HEK293 (cell line): ENCODE measurements at regions not wholly inside any gene's neighbourhood (a gene's known extent, or its start where the extent isn't known, plus 50 kb on each side); places are given as distances from the start of the nearest gene placed in this dataset.

Experiments
- CTCF ChIA-PET: fragments of 350-600 bp; formaldehyde crosslinking; extraction: SDS; loops from one replicate; lab custom pipeline; 2021; ENCODE audit warnings: antibody characterized with exemption; lab: Yijun Ruan, JAX
- POLR2A ChIA-PET: fragments of 300-600 bp; formaldehyde crosslinking; extraction: SDS; loops from one replicate; lab custom pipeline; 2020; ENCODE audit warnings: antibody characterized with exemption, inconsistent platforms; lab: Yijun Ruan, JAX
- H3K27ac ChIP-seq: fragments of 200-500 bp; sonication (Bioruptor generic); 2 replicates; pipeline ENCODE4 v1.5.1; 2014; ENCODE audit warnings: low read depth, low read length, control low read depth, inconsistent platforms; ENCODE audit errors: extremely low read depth
- H3K36me3 ChIP-seq, 2 experiments: fragments of 200-500 bp in 1 of 2; sonication (Bioruptor generic) in 1 of 2; 1 replicate in 1 of 2; 2 replicates in 1 of 2; pipeline ENCODE4 v1.5.1; 2014 to 2017; ENCODE audit warnings: inconsistent platforms in 2 of 2, low read length in 2 of 2; ENCODE audit not compliant: control insufficient read depth in 2 of 2, insufficient read depth in 1 of 2
- H3K4me1 ChIP-seq: fragments of 200-500 bp; sonication (Bioruptor generic); 2 replicates; pipeline ENCODE4 v1.5.1; 2014; ENCODE audit warnings: mild to moderate bottlenecking, low read length, inconsistent platforms; ENCODE audit not compliant: control insufficient read depth, insufficient read depth
- H3K4me3 ChIP-seq: 2 replicates; pipeline ENCODE4 v1.5.1; 2011; ENCODE audit warnings: low read depth, mild to moderate bottlenecking, control low read depth, low read length, moderate library complexity
- H3K9me3 ChIP-seq: fragments of 200-500 bp; sonication (Bioruptor generic); 2 replicates; pipeline ENCODE4 v1.5.1; 2014; ENCODE audit warnings: low read depth, low read length, inconsistent platforms; ENCODE audit not compliant: control insufficient read depth, insufficient read depth
- INSM2 ChIP-seq: fragments of 450-650 bp; formaldehyde crosslinking; IDR thresholded peaks from 2 replicates; pipeline ENCODE4 v1.5.1; 2016; ENCODE audit warnings: missing biosample characterization, missing genetic modification characterization
- KLF17 ChIP-seq: fragments of 450-650 bp; formaldehyde crosslinking; IDR thresholded peaks from 2 replicates; pipeline ENCODE4 v1.5.1; 2016; ENCODE audit warnings: missing biosample characterization, missing genetic modification characterization
- KLF8 ChIP-seq: fragments of 450-650 bp; formaldehyde crosslinking; IDR thresholded peaks from 2 replicates; pipeline ENCODE4 v1.5.1; 2016; ENCODE audit warnings: missing biosample characterization, missing genetic modification characterization
- MEIS1 ChIP-seq: sonication (generic); formaldehyde crosslinking; IDR thresholded peaks from 2 replicates; pipeline ENCODE4 v1.8.1; 2022; ENCODE audit warnings: missing genetic modification reagents, mild to moderate bottlenecking, borderline replicate concordance
- MZF1 ChIP-seq: fragments of 450-650 bp; formaldehyde crosslinking; IDR thresholded peaks from 2 replicates; pipeline ENCODE4 v1.5.1; 2017; ENCODE audit warnings: missing biosample characterization, missing genetic modification characterization, borderline replicate concordance
- SCRT1 ChIP-seq: fragments of 450-650 bp; formaldehyde crosslinking; IDR thresholded peaks from 2 replicates; pipeline ENCODE4 v1.5.1; 2016; ENCODE audit warnings: missing biosample characterization, missing genetic modification characterization, borderline replicate concordance
- ZNF239 ChIP-seq: fragments of 450-650 bp; formaldehyde crosslinking; IDR thresholded peaks from 2 replicates; pipeline ENCODE4 v1.5.1; 2016; ENCODE audit warnings: missing biosample characterization, missing genetic modification characterization
- ZNF280D ChIP-seq: fragments of 450-650 bp; formaldehyde crosslinking; IDR thresholded peaks from 2 replicates; pipeline ENCODE4 v1.5.1; 2016; ENCODE audit warnings: missing biosample characterization, missing genetic modification characterization
- ZNF335 ChIP-seq: fragments of 450-650 bp; formaldehyde crosslinking; conservative IDR thresholded peaks from 2 replicates; pipeline ENCODE4 v1.5.1; 2016; ENCODE audit warnings: missing biosample characterization, missing genetic modification characterization
- ZNF629 ChIP-seq: fragments of 450-650 bp; formaldehyde crosslinking; IDR thresholded peaks from 2 replicates; pipeline ENCODE4 v1.5.1; 2017; ENCODE audit warnings: missing biosample characterization, missing genetic modification characterization
- ZNF701 ChIP-seq: fragments of 450-650 bp; formaldehyde crosslinking; IDR thresholded peaks from 2 replicates; pipeline ENCODE4 v1.5.1; 2016; ENCODE audit warnings: missing biosample characterization, missing genetic modification characterization
- ZNF707 ChIP-seq: fragments of 450-650 bp; formaldehyde crosslinking; IDR thresholded peaks from 2 replicates; pipeline ENCODE4 v1.5.1; 2016; ENCODE audit warnings: missing biosample characterization, missing genetic modification characterization
- ZNF843 ChIP-seq: fragments of 450-650 bp; formaldehyde crosslinking; IDR thresholded peaks from 2 replicates; pipeline ENCODE4 v1.5.1; 2016; ENCODE audit warnings: missing biosample characterization, missing genetic modification characterization
- ZSCAN18 ChIP-seq: fragments of 450-650 bp; formaldehyde crosslinking; IDR thresholded peaks from 2 replicates; pipeline ENCODE4 v1.5.1; 2016; ENCODE audit warnings: missing biosample characterization, missing genetic modification characterization

GRCh38 chr13:75226092-75226491 is 255.9 kb downstream of the TBC1D4 start:
- Histone ChIP-seq H3K4me3 (no peak overlapping the region), H3K4me1 (no peaks in the 10 kb centered on the region), H3K9me3 (no peaks in the 10 kb centered on the region), H3K36me3 (no peaks in the 10 kb centered on the region), H3K27ac (no peak overlapping the region)
- ChIA-PET POLR2A (no interaction called here), CTCF (no interaction called here)
- TF ChIP-seq ZNF629 (tag by site-specific recombination), result no peak

- no peak overlapping the region for H3K27ac ChIP-seq
- CTCF ChIA-PET, result interaction anchor here (1.1 kb wide), 1 partner anchor 33 kb away, joined by 3 read pairs; no protein-coding TSS in a partner anchor
Observed at GRCh38 chr13:75225288-75226032, 256.5 kb downstream of the TBC1D4 start.

GRCh38 chr13:75224053-75224742 is 257.8 kb downstream of the TBC1D4 start:
- POLR2A ChIA-PET, result no interaction called here
- H3K27ac ChIP-seq, result no peak overlapping the region
- no peak overlapping the region for H3K4me3 ChIP-seq
- H3K4me1 ChIP-seq, result no peaks in the 10 kb centered on the region
- H3K36me3 ChIP-seq, result no peaks in the 10 kb centered on the region
- H3K9me3 ChIP-seq, result no peaks in the 10 kb centered on the region
- TF ChIP-seq MEIS1 (CRISPR knock-in tag) (no peak), ZNF701 (tag by site-specific recombination) (no peak), ZNF280D (tag by site-specific recombination) (no peak), MZF1 (tag by site-specific recombination) (no peak), KLF8 (tag by site-specific recombination) (no peak), ZNF843 (tag by site-specific recombination) (no peak), INSM2 (tag by site-specific recombination) (no peak), KLF17 (tag by site-specific recombination) (no peak), ZSCAN18 (tag by site-specific recombination) (no peak), ZNF707 (tag by site-specific recombination) (no peak), ZNF239 (tag by site-specific recombination) (no peak)
- CTCF ChIA-PET, result interaction anchor here (1.1 kb wide), 2 partner anchors 12 to 34 kb away, joined by 3 read pairs; no protein-coding TSS in a partner anchor

More at GRCh38 chr13:75225288-75226032, 256.5 kb downstream of the TBC1D4 start:
- H3K9me3 ChIP-seq, result no peaks in the 10 kb centered on the region
- POLR2A ChIA-PET, result no interaction called here
- H3K4me1 ChIP-seq, result no peaks in the 10 kb centered on the region
- no peak overlapping the region for H3K4me3 ChIP-seq
- TF ChIP-seq MEIS1 (CRISPR knock-in tag) (no peak), SCRT1 (tag by site-specific recombination) (no peak), ZNF335 (no peak)
- H3K36me3 ChIP-seq, result no peaks in the 10 kb centered on the region
